Immature natural killer cell (primary cell): ENCODE measurements at regions not wholly inside any gene's neighbourhood (a gene's known extent, or its start where the extent isn't known, plus 50 kb on each side); places are given as distances from the start of the nearest gene placed in this dataset.

ENCODE experiments used
- DNase-seq, 3 donors: peaks; one replicate each; pipeline ENCODE4 v3.0.0; 2022; ENCODE audit warnings: mixed read lengths in 1 of 3
- H3K27ac Mint-ChIP-seq, 6 donors: one replicate each; pipeline ENCODE4 v1.8.0; 2020; ENCODE audit warnings: mixed read lengths in 6 of 6, mild to moderate bottlenecking in 5 of 6, inconsistent platforms in 4 of 6, moderate library complexity in 3 of 6
- H3K27me3 Mint-ChIP-seq, 3 donors: one replicate each; pipeline ENCODE4 v1.8.0; 2020 to 2021; ENCODE audit warnings: low read depth in 3 of 3, mild to moderate bottlenecking in 3 of 3, mixed read lengths in 3 of 3, moderate library complexity in 3 of 3, inconsistent platforms in 1 of 3
- H3K36me3 Mint-ChIP-seq, 3 donors: one replicate each; pipeline ENCODE4 v1.8.0; 2020; ENCODE audit warnings: mixed read lengths in 3 of 3, inconsistent platforms in 2 of 3, mild to moderate bottlenecking in 2 of 3
- H3K4me1 Mint-ChIP-seq, 2 donors: one replicate each; pipeline ENCODE4 v1.8.0; 2020; ENCODE audit warnings: inconsistent platforms in 2 of 2, mild to moderate bottlenecking in 2 of 2, mixed read lengths in 2 of 2, moderate library complexity in 1 of 2
- H3K4me3 Mint-ChIP-seq, 5 donors: one replicate each; pipeline ENCODE4 v1.8.0; 2020; ENCODE audit warnings: mild to moderate bottlenecking in 5 of 5, mixed read lengths in 5 of 5, inconsistent platforms in 3 of 5, moderate library complexity in 3 of 5
- H3K9me3 Mint-ChIP-seq, 6 donors: one replicate each; pipeline ENCODE4 v1.8.0; 2020; ENCODE audit warnings: mild to moderate bottlenecking in 6 of 6, mixed read lengths in 6 of 6, inconsistent platforms in 4 of 6, moderate library complexity in 3 of 6

DNA sequence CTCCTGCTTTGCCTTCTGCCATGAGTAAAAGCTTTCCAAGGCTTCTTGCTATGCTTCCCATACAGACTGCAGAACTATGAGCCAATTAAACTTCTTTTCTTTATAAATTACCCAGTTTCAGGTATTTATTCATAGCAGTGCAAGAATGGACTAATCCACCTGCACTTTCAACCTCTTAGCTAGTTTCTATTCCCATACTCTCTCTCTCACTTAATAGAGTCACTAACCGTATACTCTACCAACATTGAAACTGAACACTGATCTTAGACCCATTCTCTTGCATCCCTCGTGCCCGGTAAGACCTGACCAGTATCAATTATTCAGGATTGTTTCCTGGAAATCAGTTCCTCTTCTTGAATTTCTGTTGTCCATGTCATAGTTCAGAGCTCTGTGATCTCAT is 92.7 kb upstream of the TMC3 start:
- H3K36me3 Mint-ChIP-seq: peaks cover 3 to 14% (median 7%) of the 10 kb centered on the region in 3 donors
- H3K4me1 Mint-ChIP-seq: no peaks in the 10 kb centered on the region
- no peak for DNase-seq
- peaks cover 5 to 15% (median 9%) of the 10 kb centered on the region in 3 donors for H3K27me3 Mint-ChIP-seq
- peaks cover 8 to 44% (median 25%) of the 10 kb centered on the region in 6 donors for H3K9me3 Mint-ChIP-seq
- no peak overlapping the region for H3K27ac Mint-ChIP-seq
- no peak overlapping the region for H3K4me3 Mint-ChIP-seq

DNA sequence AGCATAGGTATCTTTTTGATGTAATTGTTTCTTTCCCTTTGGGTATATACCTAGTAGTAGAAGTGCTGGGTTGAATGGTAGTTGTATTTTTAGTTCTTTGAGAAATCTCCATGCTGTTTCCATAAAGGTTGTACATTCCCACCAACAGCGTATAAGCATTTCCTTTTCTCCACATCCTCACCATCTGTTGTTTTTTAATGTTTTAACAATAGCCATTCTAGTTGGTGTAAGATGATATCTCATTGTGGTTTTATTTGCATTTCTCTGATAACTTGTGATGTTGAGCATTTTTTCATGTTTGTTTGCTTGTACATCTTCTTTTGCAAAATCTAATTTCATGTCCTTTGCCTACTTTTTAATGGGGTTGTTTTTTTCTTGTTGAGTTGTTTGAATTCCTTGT is 80.0 kb upstream of the TMC3 start:
- DNase-seq: no peak
- H3K27me3 Mint-ChIP-seq: peaks cover 5 to 8% (median 7%) of the 10 kb centered on the region in 3 donors
- H3K4me1 Mint-ChIP-seq: peaks cover 5 to 11% of the 10 kb centered on the region in 2 donors
- no peak overlapping the region for H3K27ac Mint-ChIP-seq
- H3K36me3 Mint-ChIP-seq: no peaks in the 10 kb centered on the region
- peaks cover 0 to 8% (median 0%) of the 10 kb centered on the region in 6 donors for H3K9me3 Mint-ChIP-seq
- no peak overlapping the region for H3K4me3 Mint-ChIP-seq

DNA sequence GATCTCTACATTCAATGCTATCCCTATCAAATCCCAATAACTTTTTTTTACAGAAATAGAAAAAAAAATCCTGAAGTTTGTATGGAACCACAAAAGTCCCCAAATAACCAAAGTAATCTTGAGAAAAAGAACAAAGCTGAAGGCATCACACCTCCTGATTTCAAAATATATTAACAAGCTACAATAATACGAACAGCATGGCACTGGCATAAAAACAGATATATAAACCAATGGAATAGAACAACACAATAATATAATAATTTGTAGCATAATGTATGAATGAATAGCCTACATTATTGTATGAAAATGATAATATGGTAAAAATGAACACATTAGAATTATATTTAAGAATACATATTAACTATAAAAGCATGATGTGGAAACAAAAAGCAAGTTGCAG is 76.7 kb upstream of the TMC3 start:
- Mint-ChIP-seq H3K27me3 (peaks cover 3 to 5% (median 3%) of the 10 kb centered on the region in 3 donors), H3K36me3 (peaks cover 0 to 4% (median 0%) of the 10 kb centered on the region in 3 donors), H3K4me1 (no peaks in the 10 kb centered on the region), H3K4me3 (no peak overlapping the region), H3K27ac (no peak overlapping the region), H3K9me3 (peaks cover 0 to 15% (median 5%) of the 10 kb centered on the region in 6 donors)
- DNase-seq: no peak

DNA sequence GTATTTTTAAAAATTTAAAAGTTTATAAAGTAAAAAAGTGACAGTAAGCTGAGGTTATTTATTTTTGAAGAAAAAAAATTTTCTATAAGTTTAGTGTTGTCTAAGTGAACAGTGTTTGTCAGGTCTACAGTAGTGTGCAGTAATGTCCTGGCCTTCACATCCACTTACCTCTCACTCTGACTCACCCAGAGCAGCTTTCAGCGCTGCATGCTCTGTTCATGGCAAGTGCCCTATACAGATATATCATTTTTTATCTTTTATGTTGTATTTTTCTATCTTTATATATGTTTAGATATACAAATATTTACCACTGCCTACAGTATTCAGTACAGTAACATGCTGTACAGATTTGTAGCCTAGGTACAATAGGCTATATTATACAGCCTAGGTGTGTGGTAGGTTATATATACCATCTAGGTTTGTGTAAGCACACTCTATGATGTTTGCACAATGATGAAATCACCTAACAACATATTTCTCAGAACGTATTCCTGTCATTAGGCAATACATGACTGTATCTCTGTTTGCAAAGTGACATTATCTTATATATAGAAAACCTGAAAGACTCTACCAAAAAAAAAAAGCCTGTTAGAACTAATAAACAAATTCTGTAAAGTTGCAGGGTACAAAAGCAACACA is 75.9 kb upstream of the TMC3 start:
- DNase-seq: no peak
- no peaks in the 10 kb centered on the region for H3K4me1 Mint-ChIP-seq
- no peak overlapping the region for H3K27ac Mint-ChIP-seq
- H3K27me3 Mint-ChIP-seq: peaks cover 1 to 8% (median 2%) of the 10 kb centered on the region in 3 donors
- peaks cover 0 to 19% (median 8%) of the 10 kb centered on the region in 6 donors for H3K9me3 Mint-ChIP-seq
- peaks cover 0 to 4% (median 0%) of the 10 kb centered on the region in 3 donors for H3K36me3 Mint-ChIP-seq
- no peak overlapping the region for H3K4me3 Mint-ChIP-seq

DNA sequence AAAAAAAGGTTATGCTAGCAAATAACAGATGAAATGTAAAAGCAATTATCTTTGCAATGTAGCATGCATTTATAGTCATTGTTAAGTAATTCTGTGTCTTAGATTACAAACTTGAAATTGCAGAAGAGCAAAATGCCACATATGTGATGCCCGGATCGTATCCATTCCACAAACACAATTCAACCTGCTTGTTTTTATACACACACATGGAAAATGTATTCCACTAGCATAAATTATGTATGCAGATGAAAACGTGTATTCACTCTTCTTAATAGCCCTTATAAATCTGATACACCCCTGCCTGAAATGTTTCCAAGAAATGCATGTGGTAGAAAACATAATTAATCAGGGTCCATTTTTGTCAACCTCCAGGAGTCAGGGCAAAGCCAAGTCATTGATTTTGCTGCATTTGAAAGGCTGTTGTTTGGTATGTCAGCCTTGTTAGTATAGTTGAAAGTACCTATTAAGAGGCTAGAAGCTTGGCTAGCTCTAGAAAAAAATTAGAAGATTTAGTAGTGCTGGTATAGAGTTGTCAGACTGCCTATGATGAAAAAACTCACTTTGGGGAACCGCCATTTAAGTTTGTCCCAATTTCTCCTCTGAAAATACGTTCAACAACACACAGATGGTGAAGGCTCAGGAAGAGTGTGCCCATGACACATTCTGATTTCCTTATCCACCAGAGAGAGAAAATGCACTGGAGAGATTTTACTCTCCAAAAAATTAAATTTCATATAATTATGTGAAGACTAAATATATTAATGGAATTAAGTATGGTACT is 69.2 kb upstream of the TMC3 start:
- Mint-ChIP-seq H3K4me1 (peaks cover 4 to 6% of the 10 kb centered on the region in 2 donors), H3K4me3 (no peak overlapping the region), H3K27me3 (peaks cover 5 to 12% (median 6%) of the 10 kb centered on the region in 3 donors), H3K36me3 (peaks cover 0 to 4% (median 3%) of the 10 kb centered on the region in 3 donors), H3K27ac (no peak overlapping the region), H3K9me3 (peaks cover 0 to 14% (median 8%) of the 10 kb centered on the region in 6 donors)
- no peak for DNase-seq

DNA sequence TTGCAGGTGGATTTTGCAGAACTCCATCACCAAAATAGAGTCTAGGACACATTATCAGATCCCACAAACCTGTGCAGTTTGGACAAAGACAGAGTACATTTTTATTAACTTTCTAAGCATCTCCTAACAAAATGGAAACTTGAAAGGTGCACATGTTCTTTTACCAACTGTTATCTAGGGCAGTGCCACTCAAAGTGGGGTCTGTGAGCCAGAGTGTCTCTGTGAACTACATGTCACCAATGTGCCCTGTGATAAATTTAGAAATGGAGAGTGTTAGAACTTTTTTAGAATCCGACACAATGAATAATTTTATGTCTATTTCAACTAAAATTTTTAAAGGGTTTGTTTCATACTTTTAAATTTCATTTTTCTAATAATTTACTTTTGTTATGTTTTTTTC is 68.4 kb upstream of the TMC3 start:
- peaks cover 5 to 12% (median 7%) of the 10 kb centered on the region in 3 donors for H3K27me3 Mint-ChIP-seq
- peaks cover 0 to 4% (median 3%) of the 10 kb centered on the region in 3 donors for H3K36me3 Mint-ChIP-seq
- no peak overlapping the region for H3K4me3 Mint-ChIP-seq
- H3K4me1 Mint-ChIP-seq: peaks cover 4 to 6% of the 10 kb centered on the region in 2 donors
- peaks cover 0 to 14% (median 7%) of the 10 kb centered on the region in 6 donors for H3K9me3 Mint-ChIP-seq
- H3K27ac Mint-ChIP-seq: no peak overlapping the region
- no peak for DNase-seq

DNA sequence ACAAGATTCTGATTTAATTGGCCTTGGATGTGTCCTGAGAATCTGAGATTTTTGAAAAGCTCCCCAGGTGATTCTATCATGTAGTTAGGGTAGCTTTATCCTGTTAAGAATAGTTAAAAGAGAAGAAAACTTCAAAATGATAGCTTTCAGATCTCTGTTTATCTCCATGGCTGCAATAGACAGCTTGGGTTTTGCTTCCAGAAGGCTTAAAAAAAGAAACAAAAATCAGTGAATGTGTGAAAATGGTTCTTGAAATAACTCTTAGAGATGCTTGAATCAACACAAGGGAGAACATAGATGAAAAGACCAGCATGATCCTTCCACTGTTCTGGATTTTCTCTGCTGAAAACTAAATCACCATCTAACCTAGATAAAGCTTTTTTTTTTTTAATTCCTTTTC is 60.8 kb upstream of the TMC3 start:
- Mint-ChIP-seq H3K36me3 (no peaks in the 10 kb centered on the region), H3K27ac (no peak overlapping the region), H3K9me3 (peaks cover 0 to 14% (median 2%) of the 10 kb centered on the region in 6 donors), H3K4me1 (peaks cover 4 to 6% of the 10 kb centered on the region in 2 donors), H3K4me3 (no peak overlapping the region), H3K27me3 (peaks cover 0 to 32% (median 0%) of the 10 kb centered on the region in 3 donors)
- DNase-seq: no peak

DNA sequence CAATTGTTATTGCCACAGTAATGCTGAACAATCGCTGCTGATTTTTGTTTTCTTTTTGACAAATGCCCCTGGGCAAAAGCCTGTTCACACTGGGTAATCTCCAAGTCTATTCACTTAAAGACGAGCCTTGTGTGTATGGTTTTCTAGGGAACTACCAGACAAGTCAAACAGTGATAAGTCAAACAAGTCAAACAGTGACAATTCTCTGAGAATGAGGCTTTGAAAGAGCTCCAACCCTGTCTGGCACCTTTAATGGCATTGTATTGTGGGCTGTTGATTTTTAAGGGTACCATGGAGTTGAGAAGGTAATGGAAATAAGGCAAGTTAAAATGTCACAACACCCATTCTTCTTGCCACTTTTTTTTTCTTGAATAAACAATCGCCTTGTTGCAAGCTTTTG is 59.4 kb upstream of the TMC3 start:
- no peaks in the 10 kb centered on the region for H3K4me1 Mint-ChIP-seq
- no peak for DNase-seq
- no peak overlapping the region for H3K4me3 Mint-ChIP-seq
- no peak overlapping the region for H3K27ac Mint-ChIP-seq
- H3K9me3 Mint-ChIP-seq: peaks cover 0 to 14% (median 2%) of the 10 kb centered on the region in 6 donors
- H3K27me3 Mint-ChIP-seq: peaks cover 0 to 32% (median 0%) of the 10 kb centered on the region in 3 donors
- H3K36me3 Mint-ChIP-seq: no peaks in the 10 kb centered on the region

DNA sequence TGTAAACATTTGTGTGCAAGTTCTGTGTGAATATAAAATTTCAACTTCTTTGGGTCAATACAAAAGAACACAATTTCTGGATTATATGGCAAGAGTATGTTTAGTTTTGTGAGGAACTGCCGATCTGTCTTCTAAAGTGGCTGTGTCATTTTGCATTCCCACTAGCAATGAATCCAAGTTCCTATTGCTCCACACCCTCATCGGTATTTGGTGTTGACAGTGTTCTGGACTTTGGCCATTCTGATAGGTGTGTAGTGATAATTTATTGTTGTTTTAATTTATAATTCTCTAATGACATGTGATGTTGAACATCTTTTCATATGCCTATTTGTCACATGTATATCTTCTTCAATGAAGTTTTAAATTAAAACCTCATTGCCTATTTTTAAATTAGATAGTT is 58.2 kb upstream of the TMC3 start:
- no peaks in the 10 kb centered on the region for H3K36me3 Mint-ChIP-seq
- no peaks in the 10 kb centered on the region for H3K4me1 Mint-ChIP-seq
- H3K4me3 Mint-ChIP-seq: no peak overlapping the region
- H3K9me3 Mint-ChIP-seq: peaks cover 0 to 14% (median 2%) of the 10 kb centered on the region in 6 donors
- no peak overlapping the region for H3K27ac Mint-ChIP-seq
- DNase-seq: no peak
- H3K27me3 Mint-ChIP-seq: peaks cover 0 to 29% (median 3%) of the 10 kb centered on the region in 3 donors

DNA sequence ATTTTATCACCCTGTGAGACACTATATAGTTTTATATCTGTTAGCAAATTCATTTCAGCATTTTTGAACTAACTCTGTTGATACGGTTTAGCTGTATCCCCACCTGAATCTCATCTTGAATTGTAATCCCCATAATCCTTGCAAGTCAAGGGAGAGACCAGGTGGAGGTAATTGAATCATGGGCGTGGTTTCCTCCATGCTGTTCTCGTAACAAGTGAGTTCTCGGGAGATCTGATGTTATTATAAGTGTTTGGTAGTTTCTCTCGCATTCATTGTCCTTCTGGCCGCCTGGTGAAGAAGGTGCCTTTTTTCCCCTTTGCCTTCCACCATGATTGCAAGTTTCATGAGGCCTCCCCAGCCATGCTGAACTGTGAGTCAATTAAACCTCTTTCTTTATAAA is 53.2 kb upstream of the TMC3 start:
- H3K4me1 Mint-ChIP-seq: no peaks in the 10 kb centered on the region
- no peaks in the 10 kb centered on the region for H3K36me3 Mint-ChIP-seq
- no peak overlapping the region for H3K27ac Mint-ChIP-seq
- H3K27me3 Mint-ChIP-seq: peaks cover 1 to 7% (median 3%) of the 10 kb centered on the region in 3 donors
- peaks cover 0 to 14% (median 2%) of the 10 kb centered on the region in 6 donors for H3K9me3 Mint-ChIP-seq
- DNase-seq: no peak
- no peak overlapping the region for H3K4me3 Mint-ChIP-seq

DNA sequence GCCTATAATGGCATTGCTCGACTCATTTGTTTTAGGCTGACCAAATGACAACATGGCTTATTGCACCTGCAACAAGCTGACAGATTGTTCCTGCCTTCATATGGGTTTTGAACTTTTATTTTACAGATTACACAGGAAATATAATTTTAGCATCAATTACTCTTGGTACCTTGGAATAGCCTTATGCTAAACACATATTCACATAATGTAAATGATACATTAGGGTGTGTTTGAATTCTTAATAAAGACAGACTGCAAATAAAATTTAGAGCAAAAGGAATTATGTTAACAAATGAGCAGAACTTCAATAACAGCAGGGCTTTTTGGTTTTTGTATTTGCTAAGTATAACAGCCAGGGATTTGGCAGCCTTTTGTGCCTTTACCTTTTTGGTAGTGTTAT is 51.9 kb upstream of the TMC3 start:
- peaks cover 1 to 3% (median 2%) of the 10 kb centered on the region in 3 donors for H3K27me3 Mint-ChIP-seq
- H3K36me3 Mint-ChIP-seq: no peaks in the 10 kb centered on the region
- no peaks in the 10 kb centered on the region for H3K4me1 Mint-ChIP-seq
- peaks cover 0 to 4% (median 0%) of the 10 kb centered on the region in 6 donors for H3K9me3 Mint-ChIP-seq
- no peak overlapping the region for H3K4me3 Mint-ChIP-seq
- H3K27ac Mint-ChIP-seq: no peak overlapping the region
- no peak for DNase-seq
